Amniotic epithelial cell (primary cell): ENCODE measurements at regions not wholly inside any gene's neighbourhood (a gene's known extent, or its start where the extent isn't known, plus 50 kb on each side); places are given as distances from the start of the nearest gene placed in this dataset.
A peak's percentile ranks its signal among the peaks of the same experiment; 100 is the strongest.

ENCODE experiments used
- DNase-seq: peaks from one replicate; pipeline ENCODE4 v3.0.0-alpha.2; 2010; ENCODE audit warnings: low read depth

- DNase-seq = peak; percentile 99
Measured at GRCh38 chr12:58530742-58531062, 389.6 kb downstream of the LRIG3 start.

- DNase-seq = no peak
Measured at GRCh38 chr12:58532855-58533608, 387.3 kb downstream of the LRIG3 start.

GRCh38 chr12:58533652-58534051 lies 386.7 kb downstream of the LRIG3 start:
- no peak for DNase-seq

GRCh38 chr12:58537278-58537677 lies 383.0 kb downstream of the LRIG3 start:
- DNase-seq = peak; percentile 71

GRCh38 chr12:58539295-58539694 lies 381.0 kb downstream of the LRIG3 start:
- DNase-seq = no peak

- DNase-seq = peak; percentile 87
Measured at GRCh38 chr12:58540480-58541299, 379.6 kb downstream of the LRIG3 start.

DNA sequence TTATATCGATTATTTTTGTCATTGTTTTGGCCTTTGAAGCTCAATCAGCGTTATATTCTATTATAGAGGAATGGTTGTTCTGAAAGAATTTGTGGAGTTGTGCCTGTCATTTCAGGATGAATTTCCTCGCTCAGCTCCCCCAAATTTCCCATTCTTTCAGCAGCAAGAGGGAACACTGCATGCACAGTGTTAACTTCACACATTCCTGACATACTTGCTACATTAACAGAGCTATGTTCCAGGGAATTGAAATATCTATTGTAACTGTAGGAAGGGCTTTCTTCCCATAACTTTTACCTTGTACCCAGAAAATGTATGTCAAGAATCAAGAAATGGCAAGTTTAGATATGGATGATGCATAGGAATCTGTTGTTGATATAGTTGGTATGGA lies 379.0 kb downstream of the LRIG3 start:
- peak; percentile 27 for DNase-seq

GRCh38 chr12:58544281-58544680 lies 376.0 kb downstream of the LRIG3 start:
- no peak for DNase-seq

DNA sequence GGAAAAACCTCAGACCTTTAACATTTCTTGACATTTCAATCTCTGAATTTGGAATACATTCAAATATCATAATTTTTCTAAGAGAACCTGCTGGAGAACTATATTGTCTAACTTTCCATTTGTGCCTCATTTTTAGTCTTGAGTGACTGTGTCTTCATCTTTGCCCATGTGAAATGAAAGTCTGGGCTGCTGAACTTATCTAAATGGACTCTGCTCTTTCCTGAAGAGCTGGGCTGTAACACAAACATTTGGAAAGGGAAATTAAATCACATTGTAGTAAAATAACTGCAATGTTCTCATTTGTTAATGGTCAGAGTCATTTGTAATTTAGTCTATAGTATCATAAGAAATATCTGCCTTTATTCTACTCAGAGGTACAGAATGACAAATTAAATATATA lies 373.1 kb downstream of the LRIG3 start:
- no peak for DNase-seq

- DNase-seq = no peak
Measured at GRCh38 chr12:58548801-58549200, 371.5 kb downstream of the LRIG3 start.

- DNase-seq = no peak
Measured at GRCh38 chr12:58554522-58555157, 365.7 kb downstream of the LRIG3 start.

DNA sequence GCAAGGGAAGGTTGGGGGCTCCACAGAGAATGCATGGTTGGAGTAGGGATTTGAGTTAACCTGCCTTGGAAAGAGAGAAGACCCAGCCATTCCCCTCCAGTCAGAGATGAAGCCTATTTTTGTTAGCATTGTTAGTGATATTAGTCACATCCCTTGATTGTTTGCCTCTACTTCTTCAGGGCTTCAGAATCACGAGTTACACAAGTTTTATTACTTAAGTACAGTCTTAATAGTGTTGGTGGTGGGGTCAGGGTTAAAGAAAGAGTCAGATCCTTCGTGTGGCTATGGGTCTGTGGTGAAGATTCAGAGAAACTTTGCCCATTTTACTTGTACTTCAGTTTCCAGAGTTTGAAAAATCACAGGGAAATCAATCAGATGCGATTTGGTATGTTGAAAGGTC lies 363.1 kb downstream of the LRIG3 start:
- DNase-seq = peak; percentile 83

DNA sequence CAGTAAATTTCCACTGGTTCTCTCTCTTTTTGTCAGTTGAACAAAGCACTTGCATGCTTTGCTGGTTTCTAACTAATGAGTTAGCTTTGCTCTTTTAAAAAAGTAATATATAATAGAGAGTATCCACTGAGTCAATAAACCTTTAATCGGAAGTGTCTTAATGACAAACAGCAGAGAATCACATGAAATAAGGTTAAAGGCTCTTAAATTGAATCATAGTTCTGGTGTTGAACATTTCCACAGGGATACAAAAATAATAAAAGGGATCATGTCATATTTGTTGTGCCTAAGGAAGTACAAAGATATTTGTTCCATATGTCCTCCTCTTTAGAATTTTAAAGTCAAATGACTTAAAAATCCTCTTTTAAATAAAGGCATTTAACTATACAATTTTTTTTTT lies 362.6 kb downstream of the LRIG3 start:
- no peak for DNase-seq

GRCh38 chr12:58563621-58564020 lies 356.7 kb downstream of the LRIG3 start:
- no peak for DNase-seq

DNA sequence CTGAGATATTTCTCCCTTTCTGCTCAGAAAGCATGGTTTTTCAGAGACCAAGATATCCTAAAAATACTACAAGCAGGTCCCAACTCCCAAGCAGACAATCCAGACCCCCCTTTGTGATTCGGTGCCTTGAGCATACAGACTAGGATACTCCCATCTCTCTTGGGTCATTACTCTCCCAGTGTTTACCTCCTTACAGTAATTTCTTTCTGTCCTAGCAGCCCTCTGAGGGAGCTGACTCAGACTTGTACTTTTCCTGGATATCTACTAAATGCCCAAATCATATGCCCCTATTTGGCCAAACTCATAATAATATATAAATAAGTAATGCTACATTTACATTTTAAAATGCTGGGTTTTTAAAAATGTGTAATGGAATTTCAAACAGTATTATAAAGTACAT lies 355.6 kb downstream of the LRIG3 start:
- peak; percentile 66 for DNase-seq

DNA sequence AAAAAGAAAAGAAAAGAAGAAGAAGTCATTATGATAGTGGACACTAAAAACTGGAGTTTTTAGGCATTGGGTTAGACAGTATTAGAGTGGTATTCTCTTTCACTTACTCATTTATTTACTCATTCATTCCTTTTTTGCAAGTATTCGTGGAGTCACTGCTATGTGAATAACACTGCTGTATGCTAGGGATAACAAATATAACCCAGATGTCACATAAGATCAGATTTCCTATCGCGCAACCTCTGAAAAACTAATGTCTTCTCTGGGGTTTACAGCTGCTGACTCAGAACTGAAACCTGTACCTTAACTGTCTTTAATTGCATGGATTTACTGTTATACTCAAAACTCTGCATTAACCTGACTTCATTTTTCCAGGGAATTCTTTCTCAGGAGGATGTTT lies 353.7 kb downstream of the LRIG3 start:
- peak; percentile 70 for DNase-seq

DNA sequence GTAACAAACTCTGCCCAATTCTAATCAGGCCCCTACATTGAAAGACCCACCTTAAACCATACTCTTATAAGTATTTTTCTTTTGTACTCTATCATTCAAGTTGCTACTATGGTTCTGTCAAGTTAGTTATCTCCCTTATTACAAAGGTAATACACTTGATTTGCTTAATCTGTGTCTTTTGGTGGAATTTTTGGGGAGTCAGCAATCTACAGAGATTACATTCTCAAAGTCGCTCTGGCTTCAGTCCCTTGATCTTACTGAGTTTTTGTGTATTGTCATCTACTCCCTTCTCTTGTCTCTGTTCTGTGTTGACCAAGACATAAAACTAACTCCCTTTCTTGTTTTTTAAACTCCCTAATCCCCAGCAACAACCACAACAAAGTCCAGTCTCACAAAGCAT lies 353.1 kb downstream of the LRIG3 start:
- DNase-seq = no peak

- DNase-seq = peak; percentile 25
Measured at GRCh38 chr12:58570411-58570810, 349.9 kb downstream of the LRIG3 start.

DNA sequence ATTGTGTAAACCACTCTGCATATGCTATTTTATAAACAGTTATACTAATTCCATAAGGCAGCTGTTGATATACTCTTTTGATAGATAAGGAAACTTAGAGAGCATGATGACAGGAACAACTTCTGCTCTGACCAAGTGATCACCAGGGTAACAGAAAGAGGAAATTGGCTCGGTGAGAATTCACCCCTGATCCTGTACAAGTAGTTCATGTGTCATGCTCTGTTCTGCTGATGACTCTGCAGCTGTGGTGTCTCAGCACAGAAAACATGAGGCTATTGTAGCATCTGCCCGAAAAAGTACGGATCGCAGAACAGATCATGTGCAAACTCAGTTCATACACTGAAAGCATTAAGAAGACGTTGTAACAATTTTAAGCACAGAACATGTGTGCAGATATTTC lies 345.0 kb downstream of the LRIG3 start:
- DNase-seq = peak; percentile 53

- DNase-seq = no peak
Measured at GRCh38 chr12:58576081-58576480, 344.2 kb downstream of the LRIG3 start.

- no peak for DNase-seq
Measured at GRCh38 chr12:58576916-58577315, 343.4 kb downstream of the LRIG3 start.

DNA sequence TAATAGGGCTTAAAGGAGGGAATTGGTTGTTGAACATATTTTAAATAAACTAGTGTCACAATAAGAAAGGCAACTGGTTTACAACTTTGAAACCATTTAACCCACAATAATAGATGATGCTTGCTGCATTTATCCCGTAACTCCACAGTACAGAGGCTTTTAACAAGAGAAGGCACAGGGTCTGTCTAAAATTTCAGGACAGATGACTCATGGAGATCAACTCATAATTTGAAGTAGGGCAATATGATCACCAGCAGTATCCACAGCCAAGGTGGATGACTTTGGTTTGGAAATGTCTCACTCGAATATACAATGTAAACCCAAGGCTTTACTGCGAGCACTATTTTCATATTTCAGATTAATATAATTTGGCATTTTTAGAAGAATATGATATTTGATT lies 340.2 kb downstream of the LRIG3 start:
- DNase-seq = no peak

DNA sequence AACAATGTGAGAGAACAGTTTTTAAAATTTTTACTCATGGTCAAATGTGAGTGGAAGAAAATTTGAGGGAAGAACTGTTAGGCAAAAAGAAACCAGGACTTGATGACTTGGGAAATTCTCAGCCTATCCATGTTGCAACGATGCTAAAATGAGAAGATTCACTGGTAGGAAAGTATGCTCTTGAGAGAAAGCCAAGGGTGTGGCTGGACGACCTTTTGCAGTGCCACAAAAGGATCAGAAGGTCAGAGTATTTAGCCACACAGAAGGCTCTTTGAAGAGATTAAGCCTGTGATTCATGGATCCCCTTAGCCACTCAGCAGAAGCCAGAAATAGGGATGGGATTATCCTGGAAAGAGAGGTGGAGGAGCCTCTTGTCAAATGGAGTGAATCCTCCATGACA lies 336.8 kb downstream of the LRIG3 start:
- peak; percentile 67 for DNase-seq
